NCI-H2196 treated with DMSO at 0.1 percent for 48 hours (cell line): ENCODE measurements at regions not wholly inside any gene's neighbourhood (a gene's known extent, or its start where the extent isn't known, plus 50 kb on each side); places are given as distances from the start of the nearest gene placed in this dataset.
"Not testable (repeated sequence)": the region's sequence is repeated elsewhere in the genome, so short reads cannot be mapped to it uniquely, and the experiment has no call there.

ENCODE experiments used
- DNase-seq: peaks from one replicate; lab custom pipeline; 2025; ENCODE audit not compliant: unreplicated experiment; lab: John Stamatoyannopoulos, UW

DNA sequence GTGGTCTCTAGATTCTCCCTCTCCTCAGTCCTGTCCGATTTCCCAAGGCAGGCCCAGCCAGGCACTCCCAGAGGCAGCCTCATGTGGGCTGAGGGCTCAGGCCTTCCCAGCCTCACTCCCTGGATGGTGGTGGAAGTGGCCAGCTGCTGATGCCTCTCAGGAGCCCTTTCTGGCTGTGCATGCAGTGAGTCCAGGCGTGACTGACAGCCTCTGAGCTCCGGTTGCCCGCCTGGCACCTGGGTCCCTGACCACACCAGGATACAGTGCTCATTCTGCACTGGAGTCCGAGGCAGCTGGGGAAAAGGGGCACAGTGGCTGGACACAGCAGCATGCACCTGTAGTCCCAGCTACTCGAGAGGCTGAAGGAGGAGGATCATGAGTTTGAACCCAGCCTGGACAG is 132.6 kb downstream of the CUL2 start:
- DNase-seq, result no peak

DNA sequence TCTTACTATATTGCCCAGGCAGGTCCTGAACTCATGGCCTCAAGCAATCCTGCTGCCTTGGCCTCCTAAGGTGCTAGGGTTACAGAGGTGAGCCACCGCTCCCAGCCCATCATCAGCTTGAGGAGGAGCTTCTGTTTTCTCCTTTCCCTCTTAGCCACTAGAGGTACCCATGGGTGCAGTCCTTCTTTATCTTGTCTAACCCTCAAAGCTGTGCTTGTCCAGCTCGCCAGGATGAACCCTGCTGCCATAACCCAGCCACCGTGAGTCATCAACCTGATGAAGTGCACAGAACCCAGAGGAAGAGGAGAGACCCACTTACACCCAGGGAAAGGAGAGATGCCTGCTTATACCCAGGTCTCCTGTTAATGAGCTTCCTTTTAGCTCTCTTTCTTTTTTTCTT is 133.4 kb downstream of the CUL2 start:
- no peak for DNase-seq

DNA sequence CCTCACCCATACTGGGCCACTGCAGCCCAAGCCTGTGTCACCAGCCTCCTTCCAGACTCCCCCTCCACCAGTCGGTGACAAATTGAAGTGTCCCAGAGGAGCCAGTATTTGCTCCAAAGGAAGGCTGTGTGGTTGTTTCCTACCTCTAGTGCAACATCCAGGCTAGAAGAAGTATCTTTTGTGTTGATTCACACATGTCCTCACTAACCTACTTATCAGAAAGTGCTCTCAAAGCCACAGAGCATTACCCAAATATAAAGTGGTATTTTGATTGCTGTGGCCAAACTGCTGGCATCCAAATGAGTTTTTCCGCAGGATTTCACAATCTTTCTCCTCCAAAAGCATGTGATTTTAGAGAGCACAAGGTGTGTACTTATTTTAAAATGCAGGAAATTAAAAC is 134.8 kb downstream of the CUL2 start:
- no peak for DNase-seq

DNA sequence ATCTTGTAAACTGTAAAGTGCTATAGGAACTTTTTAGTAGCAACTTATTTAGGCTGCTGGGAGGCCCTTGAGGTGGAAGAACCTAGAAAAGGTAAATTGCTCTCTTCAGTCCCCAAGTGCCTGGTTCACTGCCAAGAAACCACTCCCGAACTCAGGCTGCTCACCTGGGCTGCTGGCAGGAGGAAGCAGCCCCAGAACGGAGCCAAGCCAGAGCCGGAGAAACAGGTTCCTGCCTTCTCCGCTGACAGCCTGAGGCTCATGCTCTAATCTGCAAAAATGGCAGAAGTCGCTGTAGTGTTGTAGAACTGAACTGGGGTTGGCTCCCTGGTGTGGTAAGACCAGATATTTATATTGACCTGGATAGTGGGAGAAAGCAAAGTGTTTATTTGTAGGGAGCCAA is 136.0 kb downstream of the CUL2 start:
- peak; percentile 17 for DNase-seq

DNA sequence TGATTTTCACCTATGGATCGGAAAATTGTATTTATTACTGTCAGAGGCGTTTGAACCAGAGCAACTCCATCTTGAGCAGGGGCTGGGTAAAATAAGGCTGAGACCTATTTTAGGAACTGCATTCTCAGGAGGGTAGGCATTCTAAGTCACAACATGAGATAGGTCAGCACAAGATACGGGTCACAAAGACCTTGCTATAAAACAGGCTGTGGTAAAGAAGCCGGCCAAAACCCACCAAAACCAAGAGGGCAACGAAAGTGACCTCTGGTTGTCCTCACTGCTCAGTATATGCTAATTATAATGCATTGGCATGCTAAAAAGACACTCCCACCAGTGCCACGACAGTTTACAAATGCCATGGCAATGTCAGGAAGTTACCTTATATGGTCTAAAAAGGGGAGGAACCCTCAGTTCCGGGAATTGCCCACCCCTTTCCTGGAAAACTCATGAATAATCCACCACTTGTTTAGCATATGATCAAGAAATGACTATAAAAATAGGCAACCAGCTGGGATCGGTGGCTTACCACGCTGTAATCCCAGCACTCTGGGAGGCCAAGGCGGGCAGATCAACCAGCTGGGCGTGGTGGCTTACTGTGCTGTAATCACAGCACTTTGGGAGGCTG is 136.3 kb upstream of the PARD3 start:
- not testable (repeated sequence) for DNase-seq

DNA sequence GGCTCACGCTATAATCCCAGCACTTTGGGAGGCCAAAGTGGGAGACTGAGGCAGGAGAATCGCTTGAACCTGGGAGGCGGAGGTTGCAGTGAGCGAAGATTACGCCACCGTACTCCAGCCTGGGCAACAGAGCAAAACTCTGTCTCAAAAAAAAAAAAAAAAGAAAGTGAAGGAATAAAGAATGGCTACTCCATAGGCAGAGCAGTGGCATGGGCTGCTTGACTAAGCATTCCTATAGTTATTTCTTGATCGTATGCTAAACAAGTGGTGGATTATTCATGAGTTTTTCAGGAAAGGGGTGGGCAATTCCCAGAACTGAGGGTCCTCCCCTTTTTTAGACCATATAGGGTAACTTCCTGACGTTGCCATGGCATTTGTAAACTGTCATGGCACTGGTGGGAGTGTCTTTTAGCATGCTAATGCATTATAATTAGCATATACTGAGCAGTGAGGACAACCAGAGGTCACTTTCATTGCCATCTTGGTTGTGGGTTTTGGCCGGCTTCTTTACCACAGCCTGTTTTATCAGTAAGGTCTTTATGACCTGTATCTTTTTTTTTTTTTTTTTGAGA is 130.9 kb upstream of the PARD3 start:
- not testable (repeated sequence) for DNase-seq

DNA sequence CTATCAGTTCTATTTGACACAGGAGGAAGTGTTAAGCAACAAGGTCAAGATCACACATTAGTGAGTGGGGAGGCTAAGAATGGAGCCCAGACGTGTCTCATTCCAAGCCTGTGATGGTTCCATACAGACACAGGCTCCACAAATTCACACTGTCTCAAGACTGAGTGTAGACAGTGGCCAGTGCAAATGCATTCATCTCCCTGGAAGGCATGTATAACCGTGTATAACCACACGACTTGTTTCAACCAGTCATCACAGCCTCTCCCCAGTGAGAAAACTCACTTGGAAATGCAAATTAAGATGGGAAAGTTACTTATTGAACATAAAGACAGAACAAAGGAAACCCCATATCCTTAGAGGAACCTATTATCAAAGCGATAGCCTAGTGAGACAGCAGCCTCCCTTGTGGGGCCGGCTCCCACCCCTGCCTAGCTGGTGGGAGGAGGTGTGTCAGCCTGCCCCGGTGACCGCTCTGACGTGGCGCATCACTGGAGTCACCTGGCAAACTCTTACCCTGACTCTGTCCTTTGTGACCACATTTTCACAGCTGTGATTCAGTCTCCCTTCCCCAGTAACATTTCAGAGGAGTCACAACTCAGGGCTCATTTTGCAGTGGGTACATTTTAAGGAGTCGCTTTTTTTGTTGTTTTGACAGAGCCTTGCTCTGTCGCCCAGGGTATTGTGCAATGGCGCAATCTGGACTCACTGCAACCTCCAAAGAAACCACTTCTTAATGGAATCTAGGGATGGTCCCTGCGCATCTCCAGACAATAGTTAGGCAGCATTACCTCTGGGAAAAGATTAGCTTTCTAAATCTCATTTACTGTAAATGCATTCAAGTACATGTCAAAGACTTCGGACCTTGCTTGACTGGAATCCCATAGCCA is 126.6 kb upstream of the PARD3 start:
- DNase-seq, result no peak

DNA sequence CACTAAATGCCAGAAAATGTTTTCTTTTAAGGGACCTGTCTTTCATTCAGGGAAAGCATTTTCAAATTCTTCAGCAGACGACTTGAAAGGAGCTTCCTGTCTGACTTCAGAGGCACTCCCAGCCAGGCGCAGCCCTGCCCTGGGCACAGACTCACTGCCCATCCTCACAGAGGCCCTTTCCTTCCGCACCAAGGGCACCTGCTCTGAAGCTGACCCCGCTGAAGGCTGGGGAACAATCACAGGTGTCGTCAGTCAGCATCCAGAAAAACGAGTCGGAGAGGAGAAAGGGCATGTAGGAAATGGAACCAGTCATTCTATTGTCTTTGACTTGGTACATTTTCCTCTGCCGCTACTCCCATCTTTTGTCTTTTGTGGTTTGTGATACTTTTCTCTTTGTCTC is 125.3 kb upstream of the PARD3 start:
- no peak for DNase-seq

DNA sequence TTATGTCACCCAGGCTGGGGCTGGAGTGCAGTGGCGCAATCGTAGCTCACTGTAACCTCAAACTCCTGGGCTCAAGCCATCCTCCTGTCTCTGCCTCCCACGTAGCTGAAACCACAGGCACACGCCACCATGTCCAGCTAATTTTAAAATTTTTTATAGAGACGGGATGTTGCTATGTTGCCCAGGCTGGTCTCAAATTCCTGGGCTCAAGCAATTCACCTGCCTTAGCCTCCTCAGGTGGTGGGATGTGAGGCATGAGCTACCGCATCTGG is 123.2 kb upstream of the PARD3 start:
- no peak for DNase-seq

DNA sequence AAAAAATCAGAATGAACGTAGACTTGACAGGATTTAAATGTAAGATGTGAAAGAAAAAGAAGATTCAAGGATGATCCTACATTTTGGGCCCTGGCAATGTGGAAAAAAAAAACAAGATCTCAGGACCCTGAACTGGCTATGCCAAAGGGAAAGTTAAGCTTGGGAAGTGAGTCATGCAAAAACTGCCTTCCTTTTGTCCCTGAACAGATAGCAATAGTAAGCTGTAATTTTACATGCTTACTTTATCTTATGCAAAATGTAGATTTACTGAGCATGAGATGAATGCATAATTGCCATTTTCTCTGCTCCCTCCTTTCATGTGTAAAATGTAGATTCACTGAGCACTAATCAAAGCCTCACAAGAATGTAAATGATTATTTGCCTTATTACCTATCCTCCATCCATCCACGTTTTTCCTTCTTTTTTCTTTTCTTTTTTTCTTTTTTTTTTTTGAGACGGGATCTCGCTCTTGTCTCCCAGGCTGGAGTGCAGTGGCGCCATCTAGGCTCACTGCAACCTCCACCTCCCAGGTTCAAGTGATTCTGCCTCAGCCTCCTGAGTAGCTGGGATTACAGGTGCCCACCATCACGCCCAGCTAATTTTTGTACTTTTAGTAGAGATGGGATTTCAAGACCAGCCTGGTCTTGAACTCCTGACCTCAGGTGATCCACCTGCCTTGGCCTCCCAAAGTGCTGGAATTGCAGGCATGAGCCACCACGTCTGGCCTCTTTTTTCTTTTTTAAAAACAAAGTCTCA is 122.7 kb upstream of the PARD3 start:
- DNase-seq, result not testable (repeated sequence)

DNA sequence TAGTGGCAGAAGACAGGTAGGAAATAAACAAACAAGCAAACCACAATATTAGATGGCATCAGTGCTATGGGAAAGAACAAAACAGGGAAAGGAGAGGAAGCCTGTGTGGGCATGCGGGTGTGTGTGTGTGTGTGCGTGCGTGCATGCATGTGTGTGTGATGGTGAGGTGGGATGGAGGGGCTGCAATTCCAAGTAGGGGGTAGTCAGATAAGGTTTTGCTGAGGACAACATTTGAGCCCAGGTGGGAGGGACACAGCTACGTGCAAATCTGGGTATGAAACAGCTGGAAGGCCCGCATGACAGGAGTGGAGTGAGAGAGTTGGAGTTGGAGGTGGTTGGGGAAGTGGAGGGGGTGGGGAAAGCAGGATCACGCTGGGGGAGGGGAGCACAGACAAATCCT is 121.0 kb upstream of the PARD3 start:
- DNase-seq, result no peak

DNA sequence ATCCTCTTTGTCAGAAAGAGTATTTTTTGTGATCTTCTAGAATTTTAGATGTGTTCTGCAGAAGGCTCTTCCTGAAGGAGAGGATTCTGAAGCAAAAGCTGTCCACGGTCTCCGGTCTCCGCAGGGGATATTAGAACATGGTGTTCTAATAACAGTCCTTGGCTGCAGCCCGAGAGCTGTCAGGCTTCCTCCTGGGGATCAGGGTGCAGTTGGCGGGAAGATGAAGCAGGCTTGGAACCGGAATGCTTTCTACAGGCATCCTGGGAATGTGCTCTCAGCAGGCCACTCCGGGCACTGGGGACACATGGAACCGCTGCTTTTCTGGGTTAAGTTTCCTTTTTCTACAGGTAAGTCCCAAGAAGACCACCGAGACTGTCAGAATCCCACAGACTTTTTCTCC is 118.6 kb upstream of the PARD3 start:
- no peak for DNase-seq

DNA sequence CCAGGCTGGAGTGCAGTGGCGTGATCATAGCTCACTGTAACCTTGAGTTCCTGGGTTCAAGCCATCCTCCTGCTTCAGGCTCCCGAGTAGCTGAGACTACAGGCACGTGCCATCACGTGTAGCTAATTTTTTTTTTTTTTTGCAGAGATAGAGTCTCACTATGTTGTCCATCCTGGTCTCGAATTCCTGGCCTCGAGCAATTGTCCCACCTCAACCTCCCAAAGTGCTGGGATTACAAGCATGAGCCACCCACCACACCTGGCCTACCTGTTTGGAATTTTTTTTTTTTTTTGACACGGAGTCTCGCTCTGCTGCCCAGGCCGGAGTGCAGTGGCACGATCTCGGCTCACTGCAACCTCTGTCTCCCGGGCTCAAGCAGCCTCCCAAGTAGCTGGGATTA is 117.1 kb upstream of the PARD3 start:
- no peak for DNase-seq

DNA sequence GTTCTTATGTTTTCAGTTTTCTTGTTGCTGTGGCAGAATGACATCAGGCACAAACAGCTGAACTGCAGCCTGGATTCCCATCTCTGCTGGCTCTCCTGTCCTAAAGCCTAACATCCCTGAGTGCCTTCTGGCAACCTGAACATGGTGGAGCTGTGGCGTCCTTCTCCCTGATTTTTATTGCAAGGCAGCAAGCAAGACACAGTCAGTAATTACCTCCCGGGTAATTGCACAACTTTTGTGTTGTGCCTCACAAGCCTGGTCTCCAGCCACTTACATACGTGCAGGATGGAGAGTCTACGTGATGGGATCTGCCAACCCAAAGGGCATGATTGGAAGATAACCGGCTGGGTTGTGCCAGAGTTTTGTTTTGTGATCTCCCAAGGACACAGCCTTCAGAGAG is 116.1 kb upstream of the PARD3 start:
- DNase-seq, result no peak

DNA sequence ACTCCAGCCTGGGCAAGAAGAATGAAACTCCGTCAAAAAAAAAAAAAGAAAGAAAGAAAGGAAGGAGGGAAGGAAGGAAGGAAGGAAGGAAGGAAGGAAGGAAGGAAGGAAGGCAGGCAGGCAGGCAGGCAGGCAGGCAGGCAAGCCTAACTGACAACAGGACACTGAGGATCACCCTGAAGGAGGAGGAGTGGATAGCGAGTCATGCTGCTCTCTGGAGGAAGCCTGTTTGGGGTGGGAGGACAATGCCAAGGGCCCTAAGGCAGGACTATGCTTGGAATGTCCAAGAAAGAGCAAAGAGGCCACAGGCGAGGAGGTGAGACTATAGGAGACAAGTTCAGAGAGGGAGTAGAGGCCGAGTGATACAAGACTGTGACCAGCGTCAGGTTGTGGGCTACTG is 107.0 kb upstream of the PARD3 start:
- DNase-seq, result no peak

DNA sequence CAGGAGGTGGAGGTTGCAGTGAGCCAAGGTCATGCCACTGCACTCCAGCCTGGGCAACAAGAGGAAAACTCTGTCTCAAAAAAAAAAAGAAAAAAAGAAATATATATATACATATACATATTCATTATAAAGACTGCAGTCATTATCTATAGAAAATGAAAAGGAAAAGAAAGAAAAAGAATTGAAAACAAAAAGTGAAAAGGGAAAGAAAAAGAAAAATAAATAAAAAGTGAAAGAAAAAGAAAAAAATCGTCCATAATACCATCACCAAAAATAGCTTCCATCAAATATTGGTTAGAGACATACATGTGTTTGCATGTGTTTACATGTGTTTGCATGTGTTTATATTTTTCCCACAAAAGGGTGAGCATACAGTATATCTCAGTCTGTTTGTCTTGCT is 105.5 kb upstream of the PARD3 start:
- no peak for DNase-seq

DNA sequence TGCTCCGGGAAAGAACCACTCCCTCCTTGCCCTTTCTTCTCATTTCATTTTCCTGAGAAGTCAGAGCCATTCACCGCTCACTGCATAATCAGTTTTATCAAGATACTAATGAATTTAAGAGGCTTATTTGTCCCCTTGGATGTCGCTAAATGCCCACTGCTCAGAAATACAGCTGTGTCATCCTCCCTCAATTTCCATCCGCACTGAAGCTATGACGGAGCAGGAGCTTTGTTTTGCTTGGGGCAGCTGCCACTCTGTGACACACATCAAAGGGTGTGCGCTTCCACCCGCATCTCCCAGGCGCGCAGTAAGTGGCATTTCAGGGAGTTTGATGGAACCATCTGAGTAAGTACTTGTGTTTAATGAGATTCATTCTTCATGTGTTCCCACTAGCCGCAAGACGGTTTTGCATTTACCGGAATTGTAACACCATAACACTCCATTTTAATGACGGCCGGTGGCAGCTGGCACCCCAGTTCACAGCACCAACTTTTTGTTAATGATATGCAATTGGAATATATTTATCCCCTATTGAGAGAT is 103.8 kb upstream of the PARD3 start:
- no peak for DNase-seq

DNA sequence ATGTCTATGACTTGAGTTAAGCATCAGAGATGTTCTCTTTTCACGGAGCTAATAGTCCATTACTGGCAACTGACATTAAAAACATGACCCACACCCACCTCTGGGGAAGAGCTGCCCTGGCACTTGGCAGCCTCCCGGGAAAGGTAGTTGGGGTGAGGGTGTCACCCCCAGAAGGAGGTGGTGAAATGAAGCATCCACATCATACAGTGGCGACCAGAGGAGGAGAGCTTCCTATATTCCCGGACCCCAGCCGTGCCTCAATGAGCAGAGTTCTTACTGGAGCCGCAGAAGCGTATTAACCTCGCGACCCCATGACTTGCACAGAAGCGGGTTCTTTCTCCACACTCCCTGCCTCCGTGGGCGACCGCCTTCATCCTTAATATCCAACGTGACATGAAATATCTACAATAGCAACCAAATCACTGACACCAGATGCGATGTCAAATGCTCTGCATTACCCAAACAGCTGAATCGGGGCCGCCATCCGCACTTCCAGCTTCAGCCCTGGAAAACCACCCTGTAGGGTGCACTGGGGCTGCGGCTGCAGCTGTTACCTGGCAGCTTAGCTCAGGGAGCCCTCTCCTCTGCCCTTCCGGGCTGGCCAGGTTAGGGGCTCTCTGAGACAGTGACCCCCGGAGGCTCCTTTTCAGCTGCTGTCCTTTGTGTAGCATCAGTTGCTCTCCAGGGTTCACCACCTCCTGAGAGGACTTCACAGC is 103.1 kb upstream of the PARD3 start:
- no peak for DNase-seq

DNA sequence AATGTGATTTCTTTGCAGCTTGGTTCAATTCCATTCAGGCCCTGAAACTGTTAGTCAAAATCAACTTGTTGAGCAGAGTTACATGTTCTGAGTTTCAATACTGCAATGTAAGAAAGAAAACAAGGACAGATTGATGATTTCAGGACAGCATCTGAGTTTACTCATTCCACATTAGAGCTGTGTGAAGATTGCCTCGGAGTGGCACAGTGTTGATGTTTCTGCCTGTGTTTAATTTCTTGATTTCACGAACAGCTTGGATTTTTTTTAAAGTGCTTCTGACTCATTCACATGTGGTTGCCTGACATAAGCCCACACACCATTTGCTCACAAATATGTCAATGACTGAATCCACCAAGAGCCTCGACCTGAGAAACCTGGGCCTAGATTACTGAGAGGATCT is 101.2 kb upstream of the PARD3 start:
- DNase-seq, result no peak

DNA sequence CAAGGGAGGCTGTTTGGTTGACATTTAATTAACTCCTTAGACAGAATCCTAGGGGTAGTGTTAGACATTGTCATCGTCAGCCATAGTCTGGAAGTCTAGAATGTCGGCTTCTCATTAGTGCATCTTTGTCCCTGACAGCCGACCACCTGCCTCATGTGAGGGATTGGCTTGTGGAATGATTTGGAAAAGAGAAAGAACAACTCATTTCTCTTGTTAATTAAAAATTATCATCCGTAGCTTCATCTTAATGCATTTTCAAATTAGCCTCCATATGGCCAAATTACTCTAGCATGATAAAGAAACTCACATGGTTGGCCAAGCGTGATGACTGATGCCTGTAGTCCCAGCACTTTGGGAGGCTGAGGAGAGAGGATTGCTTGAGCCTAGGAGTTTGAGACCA is 97.7 kb upstream of the PARD3 start:
- DNase-seq, result no peak

DNA sequence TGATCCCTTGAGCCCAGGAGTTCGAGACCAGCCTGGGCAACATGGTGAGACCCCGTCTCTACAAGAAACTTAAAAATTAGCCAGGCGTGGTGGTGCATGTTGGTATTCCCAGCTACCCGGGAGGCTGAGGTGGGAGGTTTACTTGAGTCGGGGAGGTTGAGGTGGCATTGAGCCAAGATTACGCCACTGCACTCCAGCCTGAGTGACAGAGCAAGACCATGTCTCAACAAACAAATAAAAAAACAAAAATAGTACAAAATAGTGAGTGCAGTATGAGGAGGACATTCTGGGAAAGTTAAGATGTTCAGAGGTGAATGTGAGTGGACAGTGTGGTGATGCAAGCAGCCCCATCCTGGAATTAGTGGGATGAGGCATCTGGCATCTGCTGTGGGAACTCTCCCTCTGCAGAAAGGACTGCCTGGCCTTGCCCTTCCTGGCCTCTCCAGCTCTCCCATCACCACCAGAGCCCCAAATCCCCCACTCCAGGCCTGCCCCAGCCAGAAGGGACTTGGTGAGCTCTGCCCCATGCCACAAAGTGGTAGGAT is 96.6 kb upstream of the PARD3 start:
- no peak for DNase-seq
